SK-N-SH (cell line): ENCODE measurements at regions not wholly inside any gene's neighbourhood (a gene's known extent, or its start where the extent isn't known, plus 50 kb on each side); places are given as distances from the start of the nearest gene placed in this dataset.

ENCODE experiments used
- CTCF ChIA-PET: fragments of 300-600, 350-600 bp; formaldehyde crosslinking; extraction: SDS; loops from one replicate; lab custom pipeline; 2021; lab: Yijun Ruan, JAX
- POLR2A ChIA-PET: fragments of 350-600 bp; sonication (Branson Sonifier 250); formaldehyde crosslinking; extraction: SDS; loops from one replicate; lab custom pipeline; 2020; ENCODE audit warnings: antibody characterized with exemption, inconsistent platforms; lab: Yijun Ruan, JAX
- DNase-seq: peaks from one replicate; pipeline ENCODE4 v3.0.0; 2012
- H2AFZ ChIP-seq: fragments of 200-600 bp; sonication (generic); 2 replicates; pipeline ENCODE4 v1.8.1; 2016; ENCODE audit warnings: antibody characterized with exemption, mild to moderate bottlenecking, low read depth
- H3F3A ChIP-seq: fragments of 200-600 bp; sonication (generic); replicated peaks from 2 replicates; pipeline ENCODE3; 2016; ENCODE audit warnings: antibody characterized with exemption, mild to moderate bottlenecking; ENCODE audit not compliant: insufficient read depth
- H3K27ac ChIP-seq, 2 experiments: fragments of 200-500 bp in 1 of 2; fragments of 200-600 bp in 1 of 2; sonication (Bioruptor generic) in 1 of 2; sonication (generic), shearing (Covaris generic) in 1 of 2; 2 replicates each; pipeline versions ENCODE4 v1.5.1 to v1.6.1; 2014 to 2016; ENCODE audit warnings: low read depth in 2 of 2, inconsistent platforms in 1 of 2, low read length in 1 of 2, mild to moderate bottlenecking in 1 of 2, mixed read lengths in 1 of 2
- H3K27me3 ChIP-seq: fragments of 200-600 bp; sonication (generic), shearing (Covaris generic); 2 replicates; pipeline ENCODE4 v1.6.1; 2016; ENCODE audit warnings: mixed run types; ENCODE audit not compliant: insufficient read depth
- H3K36me3 ChIP-seq, 2 experiments: fragments of 200-500 bp in 1 of 2; fragments of 200-600 bp in 1 of 2; sonication (Bioruptor generic) in 1 of 2; sonication (generic) in 1 of 2; replicated peaks in 1 of 2; 2 replicates each; pipeline versions ENCODE3 to v1.5.1; 2014 to 2016; ENCODE audit warnings: low read length in 1 of 2, mild to moderate bottlenecking in 1 of 2; ENCODE audit not compliant: insufficient read depth in 2 of 2, control insufficient read depth in 1 of 2
- H3K4me1 ChIP-seq, 2 experiments: fragments of 200-500 bp in 1 of 2; fragments of 200-600 bp in 1 of 2; sonication (Bioruptor generic) in 1 of 2; sonication (generic), shearing (Covaris generic) in 1 of 2; 2 replicates each; pipeline versions ENCODE4 v1.5.1 to v1.6.1; 2014 to 2016; ENCODE audit warnings: low read depth in 1 of 2, low read length in 1 of 2, mixed run types in 1 of 2; ENCODE audit not compliant: insufficient read depth in 2 of 2, control insufficient read depth in 1 of 2
- H3K4me2 ChIP-seq: fragments of 200-600 bp; sonication (generic), shearing (Covaris generic); 2 replicates; pipeline ENCODE4 v1.6.1; 2017; ENCODE audit warnings: mixed run types
- H3K4me3 ChIP-seq, 2 experiments: fragments of 200-500 bp in 1 of 2; fragments of 200-600 bp in 1 of 2; sonication (Bioruptor generic) in 1 of 2; sonication (generic), shearing (Covaris generic) in 1 of 2; 2 replicates each; pipeline versions ENCODE4 v1.5.1 to v1.8.1; 2014 to 2016; ENCODE audit warnings: low read depth in 2 of 2, inconsistent platforms in 1 of 2, low read length in 1 of 2, mild to moderate bottlenecking in 1 of 2, mixed read lengths in 1 of 2, moderate library complexity in 1 of 2
- H3K79me2 ChIP-seq: fragments of 200-600 bp; sonication (generic); 2 replicates; pipeline ENCODE4 v1.8.1; 2017; ENCODE audit warnings: mild to moderate bottlenecking; ENCODE audit not compliant: insufficient read depth
- H3K9ac ChIP-seq: fragments of 200-600 bp; sonication (generic); 2 replicates; pipeline ENCODE4 v1.6.1; 2017; ENCODE audit warnings: mixed run types
- H3K9me2 ChIP-seq: fragments of 200-600 bp; sonication (generic); 2 replicates; pipeline ENCODE4 v1.6.1; 2017; ENCODE audit warnings: mixed run types
- H3K9me3 ChIP-seq: fragments of 200-600 bp; sonication (generic); 2 replicates; pipeline ENCODE4 v1.6.1; 2017; ENCODE audit warnings: mixed run types, mild to moderate bottlenecking, moderate library complexity
- H4K20me1 ChIP-seq: fragments of 200-600 bp; sonication (generic); 2 replicates; pipeline ENCODE4 v1.6.1; 2017; ENCODE audit warnings: mild to moderate bottlenecking, mixed run types; ENCODE audit not compliant: insufficient read depth
- EP300 ChIP-seq, 2 experiments: IDR thresholded peaks; 2 replicates each; pipeline versions ENCODE4 v1.4.0 to v1.6.1; 2012; ENCODE audit warnings: borderline replicate concordance in 1 of 2, low read depth in 1 of 2, low read length in 1 of 2
- EZH2phosphoT487 ChIP-seq: fragments of 200-600 bp; sonication (generic); IDR thresholded peaks from 2 replicates; pipeline ENCODE4 v1.6.1; 2017; ENCODE audit warnings: low read depth, mixed run types, mild to moderate bottlenecking, antibody characterized with exemption, moderate library complexity, borderline replicate concordance
- FOSL2 ChIP-seq: IDR thresholded peaks from 2 replicates; pipeline ENCODE4 v1.4.0; 2012; ENCODE audit warnings: low read depth, mild to moderate bottlenecking, moderate library complexity, borderline replicate concordance
- IRF3 ChIP-seq: fragments of 150-350 bp; IDR thresholded peaks from 2 replicates; pipeline ENCODE4 v1.6.1; 2016; ENCODE audit warnings: mild to moderate bottlenecking, low read depth, low read length
- JUND ChIP-seq: IDR thresholded peaks from 2 replicates; pipeline ENCODE4 v1.4.0; 2012
- MEF2A ChIP-seq: IDR thresholded peaks from 2 replicates; pipeline ENCODE4 v1.4.0; 2012; ENCODE audit warnings: low read depth, borderline replicate concordance
- MXI1 ChIP-seq: IDR thresholded peaks from 2 replicates; pipeline ENCODE4 v1.6.1; 2012; ENCODE audit warnings: mild to moderate bottlenecking, low read depth, low read length, improper control_type of control experiment
- RAD21 ChIP-seq: IDR thresholded peaks from 2 replicates; pipeline ENCODE4 v1.6.1; 2012; ENCODE audit warnings: mild to moderate bottlenecking, low read length
- RCOR1 ChIP-seq: fragments of 150-350 bp; IDR thresholded peaks from 2 replicates; pipeline ENCODE4 v1.6.1; 2017; ENCODE audit warnings: antibody characterized with exemption, low read length
- RFX5 ChIP-seq: IDR thresholded peaks from 2 replicates; pipeline ENCODE4 v1.6.1; 2012; ENCODE audit warnings: mild to moderate bottlenecking, improper control_type of control experiment, low read length
- RXRA ChIP-seq: IDR thresholded peaks from 2 replicates; pipeline ENCODE4 v1.4.0; 2012; ENCODE audit warnings: low read depth, mild to moderate bottlenecking, borderline replicate concordance
- SMC3 ChIP-seq: IDR thresholded peaks from 2 replicates; pipeline ENCODE4 v1.6.1; 2012; ENCODE audit warnings: low read depth, low read length, improper control_type of control experiment
- TAF1 ChIP-seq: IDR thresholded peaks from 2 replicates; pipeline ENCODE4 v1.6.1; 2012; ENCODE audit warnings: low read depth, mild to moderate bottlenecking, low read length, moderate library complexity, borderline replicate concordance
- TCF12 ChIP-seq: IDR thresholded peaks from 2 replicates; pipeline ENCODE4 v1.4.0; 2012
- TEAD4 ChIP-seq: IDR thresholded peaks from 2 replicates; pipeline ENCODE4 v1.4.0; 2012; ENCODE audit warnings: mild to moderate bottlenecking, borderline replicate concordance; ENCODE audit not compliant: insufficient read depth
- USF1 ChIP-seq: IDR thresholded peaks from 2 replicates; pipeline ENCODE4 v1.4.0; 2012; ENCODE audit warnings: low read depth, borderline replicate concordance
- ZBTB33 ChIP-seq: IDR thresholded peaks from 2 replicates; pipeline ENCODE4 v1.4.0; 2012; ENCODE audit warnings: low read depth, borderline replicate concordance
- WGBS: methylation state at CpG from one replicate; pipeline ENCODE4 v1.1.6; 2017; ENCODE audit warnings: low lambda C conversion rate; 5-methylcytosine and 5-hydroxymethylcytosine counted together
- TF ChIP-seq, protein P1 (sequence below): fragments of 200-600 bp; sonication (generic); IDR thresholded peaks from 2 replicates; pipeline ENCODE4 v1.6.1; 2017; ENCODE audit warnings: antibody characterized with exemption, mild to moderate bottlenecking, moderate library complexity
- TF ChIP-seq, protein P2 (sequence below): IDR thresholded peaks from 2 replicates; pipeline ENCODE4; 2012

DNA sequence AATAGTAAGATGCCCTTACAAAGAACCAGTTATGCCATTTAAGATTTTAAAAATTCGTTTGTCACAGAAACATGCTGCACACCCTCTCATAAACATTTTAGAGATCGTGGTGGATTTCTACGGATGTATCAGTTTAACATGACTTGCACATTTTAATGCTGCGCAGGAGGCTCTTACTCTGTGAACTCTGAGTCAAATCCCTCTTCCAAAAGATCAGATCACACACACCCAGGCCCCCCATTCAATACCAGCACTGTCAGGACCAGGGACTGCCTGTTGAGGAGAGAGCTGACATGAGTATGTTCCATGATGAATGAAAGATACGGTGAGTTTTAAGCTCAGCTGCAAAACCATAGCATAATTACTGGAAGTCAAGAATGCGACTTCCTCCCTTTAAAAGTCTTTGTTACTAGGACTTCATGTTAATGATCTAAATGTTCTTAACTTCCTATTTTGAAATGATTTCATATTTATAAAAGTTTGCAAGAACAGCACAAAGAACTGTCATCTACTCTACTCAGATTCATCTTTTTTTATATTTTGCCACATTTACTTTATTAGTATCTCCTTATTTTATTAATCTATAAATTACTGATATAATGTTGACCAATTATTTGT, 500.2 kb downstream of the GLRX3 start:
- no peak overlapping the region for H3K4me2 ChIP-seq
- H2AFZ ChIP-seq: no peak overlapping the region
- 30% methylated on average over 6 of the region's 6 CpGs for WGBS
- H3K9ac ChIP-seq: no peak overlapping the region
- no peak overlapping the region for H3K27ac ChIP-seq
- no peak overlapping the region for H3K4me3 ChIP-seq
- H3K9me3 ChIP-seq: no peaks in the 10 kb centered on the region
- H4K20me1 ChIP-seq: no peaks in the 10 kb centered on the region
- no peaks in the 10 kb centered on the region for H3K36me3 ChIP-seq
- H3K9me2 ChIP-seq: no peaks in the 10 kb centered on the region
- ChIA-PET POLR2A (no interaction called here), CTCF (no interaction called here)
- peaks cover 0 to 9% of the 10 kb centered on the region in 2 experiments; a peak in 2 of 4 replicates for H3K4me1 ChIP-seq
- no peaks in the 10 kb centered on the region for H3K27me3 ChIP-seq
- no peaks in the 10 kb centered on the region for H3F3A ChIP-seq
- DNase-seq: no peak
- no peak for TF ChIP-seq TEAD4
- TF ChIP-seq MEF2A: no peak
- no peak for TF ChIP-seq RXRA
- no peak for TF ChIP-seq EP300 (IDR thresholded peaks at IDR 0.05; ENCODE audit: borderline replicate concordance in 1 of 2, low read depth in 1 of 2, low read length in 1 of 2)
- TF ChIP-seq, protein P1, sequence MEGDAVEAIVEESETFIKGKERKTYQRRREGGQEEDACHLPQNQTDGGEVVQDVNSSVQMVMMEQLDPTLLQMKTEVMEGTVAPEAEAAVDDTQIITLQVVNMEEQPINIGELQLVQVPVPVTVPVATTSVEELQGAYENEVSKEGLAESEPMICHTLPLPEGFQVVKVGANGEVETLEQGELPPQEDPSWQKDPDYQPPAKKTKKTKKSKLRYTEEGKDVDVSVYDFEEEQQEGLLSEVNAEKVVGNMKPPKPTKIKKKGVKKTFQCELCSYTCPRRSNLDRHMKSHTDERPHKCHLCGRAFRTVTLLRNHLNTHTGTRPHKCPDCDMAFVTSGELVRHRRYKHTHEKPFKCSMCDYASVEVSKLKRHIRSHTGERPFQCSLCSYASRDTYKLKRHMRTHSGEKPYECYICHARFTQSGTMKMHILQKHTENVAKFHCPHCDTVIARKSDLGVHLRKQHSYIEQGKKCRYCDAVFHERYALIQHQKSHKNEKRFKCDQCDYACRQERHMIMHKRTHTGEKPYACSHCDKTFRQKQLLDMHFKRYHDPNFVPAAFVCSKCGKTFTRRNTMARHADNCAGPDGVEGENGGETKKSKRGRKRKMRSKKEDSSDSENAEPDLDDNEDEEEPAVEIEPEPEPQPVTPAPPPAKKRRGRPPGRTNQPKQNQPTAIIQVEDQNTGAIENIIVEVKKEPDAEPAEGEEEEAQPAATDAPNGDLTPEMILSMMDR: no peak
- TF ChIP-seq MXI1: no peak
- TF ChIP-seq JUND: no peak
- TF ChIP-seq, protein P2, sequence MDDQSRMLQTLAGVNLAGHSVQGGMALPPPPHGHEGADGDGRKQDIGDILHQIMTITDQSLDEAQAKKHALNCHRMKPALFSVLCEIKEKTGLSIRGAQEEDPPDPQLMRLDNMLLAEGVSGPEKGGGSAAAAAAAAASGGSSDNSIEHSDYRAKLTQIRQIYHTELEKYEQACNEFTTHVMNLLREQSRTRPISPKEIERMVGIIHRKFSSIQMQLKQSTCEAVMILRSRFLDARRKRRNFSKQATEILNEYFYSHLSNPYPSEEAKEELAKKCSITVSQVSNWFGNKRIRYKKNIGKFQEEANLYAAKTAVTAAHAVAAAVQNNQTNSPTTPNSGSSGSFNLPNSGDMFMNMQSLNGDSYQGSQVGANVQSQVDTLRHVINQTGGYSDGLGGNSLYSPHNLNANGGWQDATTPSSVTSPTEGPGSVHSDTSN: no peak
- no peak for TF ChIP-seq USF1
- no peak for TF ChIP-seq RAD21
- TF ChIP-seq EZH2phosphoT487: no peak
- no peak for TF ChIP-seq RFX5
- TF ChIP-seq ZBTB33: no peak
- TF ChIP-seq SMC3: no peak
- TF ChIP-seq IRF3: no peak
- TF ChIP-seq TAF1: no peak
- no peak for TF ChIP-seq RCOR1
- no peak for TF ChIP-seq TCF12
- TF ChIP-seq FOSL2: no peak
- H3K79me2 ChIP-seq: no peaks in the 10 kb centered on the region
